SH-SY5Y (cell line): ENCODE measurements at regions not wholly inside any gene's neighbourhood (a gene's known extent, or its start where the extent isn't known, plus 50 kb on each side); places are given as distances from the start of the nearest gene placed in this dataset.

ENCODE experiments used
- GATA2 ChIP-seq: IDR thresholded peaks from 2 replicates; pipeline ENCODE4 v1.6.1; 2011; ENCODE audit warnings: mild to moderate bottlenecking, low read depth, low read length
- GATA3 ChIP-seq: IDR thresholded peaks from 2 replicates; pipeline ENCODE4 v1.6.1; 2011; ENCODE audit warnings: low read depth, mild to moderate bottlenecking, low read length, moderate library complexity

DNA sequence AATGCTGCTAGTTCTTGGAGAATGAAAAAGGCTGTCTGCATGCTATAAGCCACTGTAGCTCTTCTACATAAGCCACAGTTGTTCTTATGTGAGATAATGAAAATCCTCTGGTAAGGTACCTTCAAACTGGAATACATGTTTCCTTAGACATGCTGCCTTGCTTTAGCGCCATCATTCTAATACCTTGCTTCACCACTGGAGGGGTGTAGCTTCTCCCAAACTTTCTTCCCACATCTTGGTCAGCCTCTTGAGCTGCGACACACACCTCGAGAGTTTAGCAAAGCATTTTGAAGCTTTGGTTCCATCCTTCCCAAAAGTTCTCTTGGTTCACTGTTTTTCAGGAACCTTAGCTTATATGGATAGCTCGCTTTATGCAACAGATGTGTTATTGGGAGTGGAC is 69.5 kb downstream of the NKX2-1 start:
- no peak for TF ChIP-seq GATA3
- TF ChIP-seq GATA2 = no peak
